HG03280 (cell line): ENCODE measurements at regions not wholly inside any gene's neighbourhood (a gene's known extent, or its start where the extent isn't known, plus 50 kb on each side); places are given as distances from the start of the nearest gene placed in this dataset.

ENCODE experiments used
- ATAC-seq: cut with Tn5 transposase; IDR thresholded peaks from one replicate; pipeline ENCODE4 v1.9.1; 2021; ENCODE audit warnings: mild to moderate bottlenecking, moderate library complexity; ENCODE audit not compliant: unreplicated experiment

DNA sequence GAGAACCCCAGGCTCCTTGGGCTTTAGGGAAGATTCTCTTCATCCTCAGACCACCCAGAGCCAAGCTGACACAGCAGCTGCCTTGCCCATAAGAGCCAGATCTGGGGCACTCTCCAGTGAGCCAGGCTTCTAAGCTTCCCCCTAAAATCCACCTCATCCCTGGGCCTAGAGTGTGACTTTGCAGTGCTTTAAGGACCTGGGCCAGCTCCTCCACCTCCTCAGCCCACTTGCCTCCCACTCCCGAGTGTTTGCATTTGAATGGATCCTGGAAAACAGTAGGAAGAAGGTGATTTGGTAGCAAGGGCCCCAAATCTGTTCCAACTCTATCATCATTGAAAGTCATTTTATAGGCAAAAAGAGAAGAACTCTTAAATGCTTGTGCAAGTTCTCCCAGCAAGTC lies 108.7 kb upstream of the UBL3 start:
- no peak for ATAC-seq

- ATAC-seq = no peak
Observed at GRCh38 chr13:29958476-29958875, 108.1 kb upstream of the UBL3 start.

DNA sequence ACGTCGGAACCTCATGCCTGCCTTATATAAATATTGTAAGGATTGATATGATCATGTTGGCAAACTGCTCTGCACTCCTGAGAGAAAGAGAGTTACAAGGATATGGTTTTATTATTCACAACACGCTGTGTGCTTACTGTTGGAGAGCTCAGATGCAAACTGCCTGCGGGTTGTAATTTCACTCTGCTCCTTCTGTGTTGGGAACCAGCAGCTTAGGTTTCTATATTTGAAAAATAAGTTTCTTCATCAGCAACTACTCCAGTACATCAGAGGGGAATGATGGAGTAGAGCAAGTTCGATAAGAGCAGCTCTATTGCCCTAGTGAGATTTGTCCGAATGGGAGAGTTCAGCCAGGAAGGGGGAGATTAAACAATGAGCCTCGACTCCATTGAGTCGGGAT lies 106.9 kb upstream of the UBL3 start:
- no peak for ATAC-seq

GRCh38 chr13:29956853-29957252 lies 106.4 kb upstream of the UBL3 start:
- ATAC-seq = no peak

- ATAC-seq = no peak
Observed at GRCh38 chr13:29955137-29955650, 104.8 kb upstream of the UBL3 start.

- ATAC-seq = no peak
Observed at GRCh38 chr13:29954082-29955028, 103.9 kb upstream of the UBL3 start.

DNA sequence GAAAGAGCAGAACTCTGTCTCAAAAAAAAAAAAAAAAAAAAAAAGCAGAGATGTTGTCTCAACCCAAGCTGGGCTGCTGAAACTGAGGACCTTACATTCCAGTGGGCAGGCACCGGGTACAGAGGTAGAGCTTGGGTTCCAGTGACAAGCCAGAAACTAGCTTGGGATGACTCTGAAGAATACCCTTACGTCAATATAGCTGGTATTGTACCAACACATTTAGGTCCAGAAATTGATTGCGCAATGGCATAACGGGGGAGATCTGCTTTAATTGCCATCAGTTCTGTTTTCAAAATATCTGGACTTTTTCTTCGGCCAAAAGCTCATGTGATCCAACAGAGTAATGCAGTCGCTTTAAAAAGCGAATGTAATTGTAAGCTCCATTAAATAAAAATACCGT lies 103.1 kb upstream of the UBL3 start:
- no peak for ATAC-seq

DNA sequence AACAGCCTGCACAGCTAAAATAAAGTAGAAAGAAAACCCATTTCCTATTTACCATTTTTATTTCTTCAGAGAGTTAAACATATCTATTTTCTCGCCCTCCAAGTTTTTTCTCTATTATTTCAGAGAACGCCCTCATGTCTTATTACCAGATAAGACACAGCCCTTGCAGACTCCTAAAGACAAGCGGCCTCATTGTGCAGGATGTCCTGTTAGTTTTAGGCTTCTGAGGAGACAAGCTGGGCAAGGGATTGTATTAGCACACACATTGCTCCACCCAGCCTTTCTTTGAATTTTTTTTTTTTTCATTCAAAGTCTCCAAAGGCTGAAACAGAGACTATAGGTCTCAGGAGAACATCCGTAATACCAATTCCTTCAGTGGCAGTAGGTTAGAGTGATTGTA lies 101.8 kb upstream of the UBL3 start:
- ATAC-seq = no peak

- no peak for ATAC-seq
Observed at GRCh38 chr13:29948791-29949190, 98.4 kb upstream of the UBL3 start.

GRCh38 chr13:29948244-29948643 lies 97.8 kb upstream of the UBL3 start:
- no peak for ATAC-seq

DNA sequence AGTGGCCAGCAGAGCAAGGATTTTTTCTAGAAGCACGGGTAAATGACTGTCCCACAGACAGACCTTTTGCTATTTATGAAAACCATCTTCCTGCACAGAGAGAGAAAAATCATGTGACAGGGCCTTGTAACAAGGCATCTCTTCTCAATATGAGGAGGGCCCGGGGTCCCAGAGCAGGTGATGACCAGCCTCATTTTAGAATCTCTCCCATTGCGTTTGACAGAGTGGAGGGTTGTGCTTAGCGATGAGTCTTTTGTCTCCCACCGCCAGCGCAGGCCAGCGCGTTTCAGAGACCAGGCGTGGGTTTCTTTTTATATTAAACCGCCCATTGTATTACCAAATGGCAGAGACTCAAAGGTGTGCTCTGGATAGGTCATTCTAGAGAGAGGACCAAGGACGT lies 97.4 kb upstream of the UBL3 start:
- ATAC-seq = no peak

DNA sequence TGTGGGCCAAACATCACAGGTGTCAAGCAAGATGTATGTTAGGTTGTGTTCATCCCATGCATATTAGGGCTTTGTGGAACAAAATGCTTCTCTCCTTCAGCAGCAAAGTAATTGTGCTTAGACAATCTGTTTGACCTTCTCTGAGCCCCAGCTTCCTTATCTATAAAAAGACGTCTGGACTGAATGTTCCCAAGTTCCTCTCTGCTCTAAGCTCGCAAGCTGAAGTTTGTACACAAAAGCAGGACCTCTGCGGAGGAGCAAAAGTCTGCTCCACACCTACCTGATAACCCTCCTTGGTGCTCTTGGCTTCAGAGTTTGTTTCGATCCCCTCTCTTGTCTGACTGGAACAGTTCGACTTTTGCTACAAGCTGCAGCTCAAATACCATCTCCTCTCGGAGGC lies 95.7 kb upstream of the UBL3 start:
- no peak for ATAC-seq

DNA sequence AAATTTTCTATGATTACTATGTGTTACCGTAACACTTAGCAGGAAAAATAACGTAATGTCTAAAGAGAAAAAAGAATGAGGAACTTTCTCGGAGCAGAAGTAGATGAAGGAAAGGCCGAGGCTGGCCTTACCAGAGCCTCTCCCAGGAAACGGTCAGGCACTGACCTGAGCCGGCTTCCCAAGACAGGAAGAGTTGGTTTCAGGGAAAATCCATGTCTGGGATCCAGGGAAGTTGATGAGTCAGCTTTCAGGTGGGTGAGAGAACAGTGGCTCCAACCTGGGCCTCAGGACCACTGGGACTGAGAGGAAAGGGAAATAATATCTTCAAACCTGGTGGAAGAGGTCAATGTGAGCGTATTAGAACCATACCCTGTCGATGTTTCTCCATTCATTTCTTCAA lies 93.3 kb upstream of the UBL3 start:
- ATAC-seq = no peak

DNA sequence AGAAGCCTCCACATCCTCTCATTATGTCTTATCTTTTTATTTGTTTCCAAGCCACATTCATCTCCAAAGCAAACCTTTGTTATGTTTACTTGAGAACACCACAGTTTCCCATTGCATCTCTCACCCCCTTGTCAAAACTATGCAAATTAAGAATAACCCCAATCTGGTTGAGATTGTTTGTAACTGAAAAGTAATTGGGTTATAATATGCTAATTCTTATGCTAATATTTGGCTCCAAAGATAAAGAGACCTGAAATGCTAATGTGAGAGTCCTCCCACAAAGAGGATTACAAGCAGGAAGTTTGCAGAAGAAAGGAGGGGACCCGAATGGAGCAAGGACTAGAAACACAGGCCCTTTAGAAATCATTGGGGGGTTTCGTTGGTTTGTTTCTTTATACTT lies 92.9 kb upstream of the UBL3 start:
- ATAC-seq = no peak

DNA sequence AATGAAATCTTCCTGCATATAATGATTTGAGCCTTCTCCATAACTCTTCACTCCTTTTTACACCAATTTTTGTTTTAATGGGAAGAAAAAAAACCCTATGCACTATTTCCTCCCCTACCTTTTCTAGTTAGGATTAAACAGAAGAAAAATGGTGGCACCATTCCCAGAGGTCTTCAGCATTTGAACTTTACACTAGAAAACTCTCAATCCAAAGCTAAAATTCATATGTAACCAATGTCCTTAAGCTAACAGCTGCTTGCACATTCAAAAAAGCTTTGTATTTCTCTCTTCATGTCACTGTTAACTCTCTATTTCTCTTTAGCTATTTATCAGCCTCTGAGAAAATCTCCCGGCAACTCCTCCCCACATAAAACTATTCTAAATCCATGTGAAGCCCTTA lies 90.3 kb upstream of the UBL3 start:
- no peak for ATAC-seq

DNA sequence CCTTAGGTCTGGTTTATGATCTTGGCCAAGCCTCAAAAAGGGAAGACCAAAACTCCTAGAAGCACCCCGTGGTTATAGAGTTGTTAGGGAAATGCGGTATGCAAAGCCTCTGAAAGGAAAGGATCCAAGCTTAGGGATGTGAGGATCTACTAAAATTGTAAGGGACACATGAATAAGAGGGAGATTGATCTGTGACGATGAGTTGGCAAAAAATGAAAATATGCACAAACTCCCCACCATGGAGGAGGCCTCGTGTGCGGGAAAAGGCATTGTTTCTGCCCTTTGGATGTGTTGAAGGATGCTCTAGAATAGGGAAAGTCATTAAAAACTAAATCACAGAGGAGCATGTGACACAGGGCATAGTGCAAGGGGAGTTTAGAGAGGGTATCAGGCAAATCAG lies 88.7 kb upstream of the UBL3 start:
- ATAC-seq = no peak

DNA sequence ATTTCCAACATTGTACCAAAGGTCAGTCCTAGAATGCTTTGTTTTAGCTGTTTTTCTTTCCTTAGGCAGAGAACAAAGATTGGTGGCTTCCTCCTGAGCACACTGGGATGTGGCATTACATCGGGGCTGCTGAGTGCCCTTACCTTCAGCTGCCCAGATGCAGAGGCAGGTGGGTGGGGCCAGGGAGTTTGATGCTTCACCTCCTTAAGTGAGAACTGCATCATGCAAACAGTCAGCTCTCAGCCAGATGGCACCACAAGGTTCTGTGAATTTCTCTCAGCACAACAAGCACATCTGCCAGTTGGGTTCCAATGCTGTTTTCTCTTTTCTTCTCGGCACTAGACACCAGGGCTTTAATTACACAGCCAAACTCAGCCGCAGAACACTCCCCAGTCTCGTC lies 87.4 kb upstream of the UBL3 start:
- no peak for ATAC-seq

GRCh38 chr13:29937379-29937778 lies 87.0 kb upstream of the UBL3 start:
- no peak for ATAC-seq

- ATAC-seq = no peak
Observed at GRCh38 chr13:29936956-29937355, 86.5 kb upstream of the UBL3 start.

- ATAC-seq = no peak
Observed at GRCh38 chr13:29936051-29936813, 85.8 kb upstream of the UBL3 start.

DNA sequence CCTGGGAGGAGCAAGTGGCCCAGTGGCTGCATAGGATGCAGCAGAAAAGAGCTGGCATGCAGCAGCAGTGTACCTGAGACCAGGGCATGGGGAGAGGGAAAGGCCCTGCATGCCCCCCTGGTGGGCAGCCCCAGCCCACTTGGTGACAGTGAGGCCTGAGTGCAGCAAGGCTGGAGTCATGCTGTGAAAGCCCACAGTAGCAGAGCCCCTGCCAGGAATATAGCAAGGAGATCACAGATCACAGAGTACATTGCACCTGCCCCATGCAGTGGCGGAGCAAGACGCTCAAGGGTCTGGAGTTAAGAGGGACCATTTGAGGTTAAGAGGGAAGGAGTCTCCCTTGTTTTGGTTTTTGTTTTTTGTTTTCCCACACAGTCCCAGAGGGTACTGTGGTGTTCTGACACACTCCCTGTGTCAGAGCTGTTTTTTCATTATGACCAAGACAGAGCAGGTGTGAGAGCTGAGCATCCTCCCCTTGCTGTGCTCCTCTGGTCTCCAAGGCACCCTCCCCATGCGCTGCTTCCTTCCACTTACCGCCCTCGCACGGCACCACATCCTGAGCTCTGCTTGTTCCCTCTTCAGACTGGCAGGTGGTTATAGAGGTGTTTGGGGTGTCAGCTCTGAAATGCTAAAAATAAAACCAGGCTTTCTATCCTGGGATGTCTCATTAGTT lies 85.0 kb upstream of the UBL3 start:
- ATAC-seq = peak; percentile 82
